ENCODE measurements at regions not wholly inside any gene's neighbourhood (a gene's known extent, or its start where the extent isn't known, plus 50 kb on each side); places are given as distances from the start of the nearest gene placed in this dataset.

DNA sequence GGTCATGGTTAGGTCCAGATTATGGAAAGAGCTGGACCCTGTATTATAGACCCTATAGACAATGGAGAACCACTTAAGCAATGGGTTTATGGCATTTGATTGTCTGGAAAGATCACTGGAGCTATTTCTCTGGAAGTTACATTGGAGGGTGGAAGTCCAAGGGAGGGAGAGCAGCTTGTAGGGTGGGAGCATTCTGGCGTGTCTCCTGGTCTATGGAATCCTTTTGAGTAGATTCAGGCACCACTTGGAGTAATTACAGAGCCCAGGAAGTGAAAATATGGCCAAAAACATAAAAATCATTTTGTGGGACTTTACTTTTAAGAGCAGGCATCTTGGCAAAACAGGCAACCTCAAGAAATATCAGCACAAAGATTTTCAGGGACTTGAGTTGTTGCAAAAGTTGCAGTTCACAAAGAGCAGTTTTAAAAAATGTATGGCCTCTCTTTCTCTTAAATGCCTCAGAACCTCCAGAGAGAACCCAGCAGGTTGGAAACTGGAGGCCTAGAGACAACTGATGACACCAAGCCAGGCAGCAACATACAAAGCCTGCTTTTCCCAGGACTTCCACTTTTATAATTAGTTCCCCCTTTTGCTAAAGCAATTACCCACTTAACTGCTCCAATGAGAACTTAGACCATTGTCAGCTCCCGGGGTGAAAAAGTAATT lies 331.0 kb downstream of the MYCN start:
- TF ChIP-seq, protein P1, sequence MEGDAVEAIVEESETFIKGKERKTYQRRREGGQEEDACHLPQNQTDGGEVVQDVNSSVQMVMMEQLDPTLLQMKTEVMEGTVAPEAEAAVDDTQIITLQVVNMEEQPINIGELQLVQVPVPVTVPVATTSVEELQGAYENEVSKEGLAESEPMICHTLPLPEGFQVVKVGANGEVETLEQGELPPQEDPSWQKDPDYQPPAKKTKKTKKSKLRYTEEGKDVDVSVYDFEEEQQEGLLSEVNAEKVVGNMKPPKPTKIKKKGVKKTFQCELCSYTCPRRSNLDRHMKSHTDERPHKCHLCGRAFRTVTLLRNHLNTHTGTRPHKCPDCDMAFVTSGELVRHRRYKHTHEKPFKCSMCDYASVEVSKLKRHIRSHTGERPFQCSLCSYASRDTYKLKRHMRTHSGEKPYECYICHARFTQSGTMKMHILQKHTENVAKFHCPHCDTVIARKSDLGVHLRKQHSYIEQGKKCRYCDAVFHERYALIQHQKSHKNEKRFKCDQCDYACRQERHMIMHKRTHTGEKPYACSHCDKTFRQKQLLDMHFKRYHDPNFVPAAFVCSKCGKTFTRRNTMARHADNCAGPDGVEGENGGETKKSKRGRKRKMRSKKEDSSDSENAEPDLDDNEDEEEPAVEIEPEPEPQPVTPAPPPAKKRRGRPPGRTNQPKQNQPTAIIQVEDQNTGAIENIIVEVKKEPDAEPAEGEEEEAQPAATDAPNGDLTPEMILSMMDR (IDR thresholded peaks at IDR 0.05; ENCODE audit: insufficient read depth, low read length, poor library complexity, severe bottlenecking) = no peak
- no peak for TF ChIP-seq EZH2phosphoT487 (conservative IDR thresholded peaks at IDR 0.05; ENCODE audit: low read length)
